ENCODE measurements at regions not wholly inside any gene's neighbourhood (a gene's known extent, or its start where the extent isn't known, plus 50 kb on each side); places are given as distances from the start of the nearest gene placed in this dataset.
A peak's percentile ranks its signal among the peaks of the same experiment; 100 is the strongest.

DNA sequence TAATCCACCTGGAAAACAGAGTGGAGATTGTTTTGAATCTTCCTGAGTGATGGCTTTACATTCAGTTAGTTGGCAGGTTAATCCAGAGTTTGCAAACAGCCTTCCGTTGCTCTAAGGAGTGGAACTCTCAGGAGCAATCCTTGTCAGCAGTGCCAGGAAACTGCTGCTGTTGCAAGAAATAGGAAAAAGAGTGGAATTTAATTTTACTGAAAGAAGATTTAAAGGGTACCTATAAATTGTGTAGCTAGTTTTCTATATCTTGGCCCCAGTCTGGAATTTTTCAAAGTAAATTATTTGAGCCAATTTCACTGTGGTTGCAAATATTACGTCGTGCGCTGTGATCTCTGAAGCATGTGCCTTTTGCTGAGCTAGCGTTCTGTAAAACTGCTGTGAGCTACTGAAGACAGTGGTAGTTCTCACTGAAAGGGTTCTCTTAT lies 55.5 kb upstream of the SLC5A12 start:
- no peak overlapping the region for H3K4me3 Mint-ChIP-seq (ENCODE audit: unreplicated experiment)
- Histone ChIP-seq H3K9me3 (ENCODE audit: insufficient read depth, low read depth, low read length) (no peaks in the 10 kb centered on the region), H3K27ac (ENCODE audit: low read depth, low read length) (no peak overlapping the region), H3K4me1 (ENCODE audit: insufficient read depth, low read length) (peaks cover 4% of the 10 kb centered on the region), H3K79me2 (ENCODE audit: insufficient read depth, low read length) (no peaks in the 10 kb centered on the region), H3K27me3 (ENCODE audit: insufficient read depth, low read length) (no peaks in the 10 kb centered on the region), H4K20me1 (ENCODE audit: insufficient read depth, low read length) (no peaks in the 10 kb centered on the region), H3K36me3 (ENCODE audit: insufficient read depth, low read length) (no peaks in the 10 kb centered on the region), H3K4me2 (ENCODE audit: low read length) (no peak overlapping the region), H2AFZ (ENCODE audit: low read depth, low read length) (peak overlapping the region; percentile 48), H3K9ac (ENCODE audit: low read length) (no peak overlapping the region), H3K4me3 (ENCODE audit: insufficient read depth, low read depth, low read length) (no peak overlapping the region)
- FAIRE-seq (no peak), DNase-seq (ENCODE audit: low read depth) (no peak)
- H3K4me1 Mint-ChIP-seq (ENCODE audit: low read depth, unreplicated experiment): peaks cover 9% of the 10 kb centered on the region
- no peaks in the 10 kb centered on the region for H3K9me3 Mint-ChIP-seq (ENCODE audit: unreplicated experiment)
- no peaks in the 10 kb centered on the region for H3K36me3 Mint-ChIP-seq (ENCODE audit: low read depth, unreplicated experiment)
- H3K27ac Mint-ChIP-seq (ENCODE audit: unreplicated experiment): no peak overlapping the region
- TF ChIP-seq CTCF (IDR thresholded peaks at IDR 0.05; ENCODE audit: insufficient read depth, low read depth, low read length) (no peak), EZH2 (IDR thresholded peaks at IDR 0.05; ENCODE audit: insufficient read depth, low read length) (no peak)
- no peaks in the 10 kb centered on the region for H3K27me3 Mint-ChIP-seq (ENCODE audit: low read depth, unreplicated experiment)

DNA sequence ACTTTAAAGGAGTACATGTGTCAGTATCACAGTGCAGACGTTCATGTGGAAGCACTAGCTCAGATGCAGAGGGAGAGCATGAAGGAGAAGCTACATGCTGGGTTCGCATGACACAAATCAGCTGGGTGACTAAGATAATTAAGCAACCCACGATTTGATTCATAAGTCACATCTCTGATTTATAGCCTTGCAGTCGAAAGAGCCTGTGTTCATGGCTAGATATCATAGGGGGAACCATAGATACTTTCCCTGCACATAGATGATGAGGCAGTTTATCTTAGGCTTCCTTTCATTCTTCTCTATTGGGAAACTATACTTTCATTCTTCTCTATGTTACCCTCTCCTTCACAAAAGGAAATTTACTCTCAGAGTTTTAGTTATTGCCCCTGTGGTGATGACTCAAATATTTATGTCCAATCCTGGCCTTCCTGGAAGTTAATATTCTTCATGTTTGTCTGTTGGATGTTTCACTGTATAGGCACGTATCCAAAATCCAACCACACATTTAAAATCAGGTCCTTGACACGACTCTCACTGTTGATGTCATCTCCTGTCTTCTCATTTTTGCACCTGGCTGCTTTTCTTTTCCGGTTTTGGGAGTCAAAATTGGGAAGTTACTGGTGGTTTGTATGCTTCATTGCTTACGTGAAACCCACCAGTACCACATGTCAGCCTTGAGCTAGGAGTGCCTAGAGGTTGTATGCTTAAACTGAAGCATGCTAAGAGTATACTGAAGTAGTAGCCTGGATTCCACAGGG lies 56.3 kb upstream of the SLC5A12 start:
- no peak overlapping the region for H3K4me3 ChIP-seq (ENCODE audit: insufficient read depth, low read depth, low read length)
- H3K9me3 ChIP-seq (ENCODE audit: insufficient read depth, low read depth, low read length): no peaks in the 10 kb centered on the region
- DNase-seq (ENCODE audit: low read depth) (peak; percentile 90), FAIRE-seq (peak; percentile 91)
- no peaks in the 10 kb centered on the region for H3K36me3 Mint-ChIP-seq (ENCODE audit: low read depth, unreplicated experiment)
- H3K4me1 ChIP-seq (ENCODE audit: insufficient read depth, low read length): peaks cover 4% of the 10 kb centered on the region
- H2AFZ ChIP-seq (ENCODE audit: low read depth, low read length): no peak overlapping the region
- no peaks in the 10 kb centered on the region for H4K20me1 ChIP-seq (ENCODE audit: insufficient read depth, low read length)
- H3K9ac ChIP-seq (ENCODE audit: low read length): no peak overlapping the region
- no peaks in the 10 kb centered on the region for H3K79me2 ChIP-seq (ENCODE audit: insufficient read depth, low read length)
- H3K4me1 Mint-ChIP-seq (ENCODE audit: low read depth, unreplicated experiment): peaks cover 9% of the 10 kb centered on the region
- H3K27me3 Mint-ChIP-seq (ENCODE audit: low read depth, unreplicated experiment): no peaks in the 10 kb centered on the region
- H3K27ac ChIP-seq (ENCODE audit: low read depth, low read length): peak overlapping the region; percentile 11
- H3K4me2 ChIP-seq (ENCODE audit: low read length): peak overlapping the region; percentile 38
- H3K4me3 Mint-ChIP-seq (ENCODE audit: unreplicated experiment): no peak overlapping the region
- no peaks in the 10 kb centered on the region for H3K27me3 ChIP-seq (ENCODE audit: insufficient read depth, low read length)
- no peak overlapping the region for H3K27ac Mint-ChIP-seq (ENCODE audit: unreplicated experiment)
- H3K9me3 Mint-ChIP-seq (ENCODE audit: unreplicated experiment): peaks cover 2% of the 10 kb centered on the region
- no peak for TF ChIP-seq CTCF (IDR thresholded peaks at IDR 0.05; ENCODE audit: insufficient read depth, low read depth, low read length)
- TF ChIP-seq EZH2 (IDR thresholded peaks at IDR 0.05; ENCODE audit: insufficient read depth, low read length): no peak
- no peaks in the 10 kb centered on the region for H3K36me3 ChIP-seq (ENCODE audit: insufficient read depth, low read length)

Data from astrocyte (in vitro differentiated cells and primary cell).